ENCODE measurements at regions not wholly inside any gene's neighbourhood (a gene's known extent, or its start where the extent isn't known, plus 50 kb on each side); places are given as distances from the start of the nearest gene placed in this dataset.

GRCh38 chr3:162435750-162436149 is 939.1 kb downstream of the OTOL1 start:
- no peak overlapping the region for H3K4me3 Mint-ChIP-seq
- no peaks in the 10 kb centered on the region for H3K36me3 Mint-ChIP-seq (ENCODE audit: insufficient read depth)
- no peaks in the 10 kb centered on the region for H3K4me1 Mint-ChIP-seq (ENCODE audit: low read depth)
- ATAC-seq = no peak
- no peak for DNase-seq
- no peaks in the 10 kb centered on the region for H3K27me3 Mint-ChIP-seq (ENCODE audit: low read depth)
- peaks cover 32% of the 10 kb centered on the region for H3K9me3 Mint-ChIP-seq

GRCh38 chr3:162436826-162437225 is 940.2 kb downstream of the OTOL1 start:
- peaks cover 31% of the 10 kb centered on the region for H3K9me3 Mint-ChIP-seq
- no peak overlapping the region for H3K4me3 Mint-ChIP-seq
- H3K36me3 Mint-ChIP-seq (ENCODE audit: insufficient read depth) = no peaks in the 10 kb centered on the region
- DNase-seq = no peak
- no peaks in the 10 kb centered on the region for H3K27me3 Mint-ChIP-seq (ENCODE audit: low read depth)
- ATAC-seq = no peak
- H3K4me1 Mint-ChIP-seq (ENCODE audit: low read depth) = no peaks in the 10 kb centered on the region

DNA sequence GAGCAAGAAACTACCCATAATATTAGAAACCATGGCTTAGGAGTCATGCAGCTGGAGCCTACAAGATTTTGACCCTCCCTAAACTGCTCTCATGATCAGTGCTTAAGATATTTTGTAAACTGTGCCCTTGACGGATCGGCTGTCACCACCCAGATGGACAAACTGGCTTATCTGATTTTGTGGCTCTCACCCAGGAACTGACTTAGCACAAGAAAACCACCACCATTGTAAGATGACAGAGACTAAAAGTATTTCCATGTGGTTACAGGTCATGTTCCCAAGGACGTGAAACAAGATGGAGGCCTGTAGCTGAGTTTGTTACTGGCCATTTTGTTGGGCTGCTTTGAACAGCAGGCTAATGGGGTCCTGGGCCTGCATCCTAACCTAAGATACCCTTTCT is 940.9 kb downstream of the OTOL1 start:
- no peaks in the 10 kb centered on the region for H3K36me3 Mint-ChIP-seq (ENCODE audit: insufficient read depth)
- ATAC-seq (no peak), DNase-seq (no peak)
- H3K27me3 Mint-ChIP-seq (ENCODE audit: low read depth) = no peaks in the 10 kb centered on the region
- H3K4me1 Mint-ChIP-seq (ENCODE audit: low read depth) = no peaks in the 10 kb centered on the region
- H3K4me3 Mint-ChIP-seq = no peak overlapping the region
- peaks cover 25% of the 10 kb centered on the region for H3K9me3 Mint-ChIP-seq

GRCh38 chr3:162441716-162442115 is 945.1 kb downstream of the OTOL1 start:
- Mint-ChIP-seq H3K4me1 (ENCODE audit: low read depth) (no peaks in the 10 kb centered on the region), H3K9me3 (peaks cover 16% of the 10 kb centered on the region), H3K36me3 (ENCODE audit: insufficient read depth) (no peaks in the 10 kb centered on the region), H3K4me3 (no peak overlapping the region), H3K27me3 (ENCODE audit: low read depth) (no peaks in the 10 kb centered on the region)
- ATAC-seq = no peak
- no peak for DNase-seq

DNA sequence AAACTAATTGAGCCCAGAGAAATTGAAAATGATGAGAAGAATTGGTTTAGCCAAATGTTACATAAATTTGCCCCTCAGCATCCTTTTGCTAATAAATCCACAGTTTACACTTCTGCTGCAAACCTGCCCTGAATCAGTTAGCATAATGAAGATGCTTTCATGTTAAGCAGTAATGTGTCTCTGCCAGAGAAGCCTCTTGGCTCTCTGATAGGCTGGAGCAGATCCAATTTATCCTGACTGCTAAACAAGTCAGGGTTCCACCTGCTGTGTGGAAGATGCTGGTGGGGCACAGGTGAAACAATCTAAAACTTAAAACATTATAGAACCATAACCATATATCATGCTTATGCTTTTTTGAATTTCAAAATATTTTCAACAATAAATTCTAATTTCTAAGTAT is 946.8 kb downstream of the OTOL1 start:
- no peaks in the 10 kb centered on the region for H3K27me3 Mint-ChIP-seq (ENCODE audit: low read depth)
- ATAC-seq (no peak), DNase-seq (no peak)
- H3K4me3 Mint-ChIP-seq = no peak overlapping the region
- H3K9me3 Mint-ChIP-seq = peaks cover 20% of the 10 kb centered on the region
- H3K36me3 Mint-ChIP-seq (ENCODE audit: insufficient read depth) = no peaks in the 10 kb centered on the region
- H3K4me1 Mint-ChIP-seq (ENCODE audit: low read depth) = no peaks in the 10 kb centered on the region

- Mint-ChIP-seq H3K4me1 (ENCODE audit: low read depth) (no peaks in the 10 kb centered on the region), H3K9me3 (peaks cover 16% of the 10 kb centered on the region), H3K4me3 (no peak overlapping the region), H3K36me3 (ENCODE audit: insufficient read depth) (no peaks in the 10 kb centered on the region), H3K27me3 (ENCODE audit: low read depth) (no peaks in the 10 kb centered on the region)
- ATAC-seq (no peak), DNase-seq (no peak)
Observed at GRCh38 chr3:162468791-162469190, 972.2 kb downstream of the OTOL1 start.

- ATAC-seq = no peak
- H3K36me3 Mint-ChIP-seq (ENCODE audit: insufficient read depth) = no peaks in the 10 kb centered on the region
- H3K9me3 Mint-ChIP-seq = peaks cover 18% of the 10 kb centered on the region
- H3K27me3 Mint-ChIP-seq (ENCODE audit: low read depth) = no peaks in the 10 kb centered on the region
- no peak overlapping the region for H3K4me3 Mint-ChIP-seq
- no peak for DNase-seq
- H3K4me1 Mint-ChIP-seq (ENCODE audit: low read depth) = no peaks in the 10 kb centered on the region
Observed at GRCh38 chr3:162487138-162487537, 990.5 kb downstream of the OTOL1 start.

DNA sequence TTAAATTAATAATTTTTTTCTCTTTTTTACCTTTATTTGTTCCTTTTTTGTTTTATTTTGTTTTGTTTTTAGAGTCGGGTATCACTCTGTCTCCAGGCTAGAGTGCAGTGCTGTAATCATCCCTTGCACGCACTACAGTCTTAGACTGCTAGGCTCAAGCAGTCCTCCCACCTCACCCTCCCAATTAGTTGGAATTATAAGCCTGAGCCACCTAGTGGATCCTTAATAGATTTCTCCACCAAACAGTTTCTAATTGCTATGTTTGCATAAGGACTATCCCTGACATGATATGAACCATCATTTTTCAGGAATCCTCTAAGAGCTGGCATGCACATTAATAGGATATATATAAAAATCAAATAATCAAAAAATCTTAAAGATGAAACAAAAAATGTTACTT is 993.2 kb downstream of the OTOL1 start:
- no peak overlapping the region for H3K4me3 Mint-ChIP-seq
- H3K4me1 Mint-ChIP-seq (ENCODE audit: low read depth) = no peaks in the 10 kb centered on the region
- DNase-seq = no peak
- no peak for ATAC-seq
- H3K9me3 Mint-ChIP-seq = peaks cover 16% of the 10 kb centered on the region
- no peaks in the 10 kb centered on the region for H3K36me3 Mint-ChIP-seq (ENCODE audit: insufficient read depth)
- H3K27me3 Mint-ChIP-seq (ENCODE audit: low read depth) = no peaks in the 10 kb centered on the region

DNA sequence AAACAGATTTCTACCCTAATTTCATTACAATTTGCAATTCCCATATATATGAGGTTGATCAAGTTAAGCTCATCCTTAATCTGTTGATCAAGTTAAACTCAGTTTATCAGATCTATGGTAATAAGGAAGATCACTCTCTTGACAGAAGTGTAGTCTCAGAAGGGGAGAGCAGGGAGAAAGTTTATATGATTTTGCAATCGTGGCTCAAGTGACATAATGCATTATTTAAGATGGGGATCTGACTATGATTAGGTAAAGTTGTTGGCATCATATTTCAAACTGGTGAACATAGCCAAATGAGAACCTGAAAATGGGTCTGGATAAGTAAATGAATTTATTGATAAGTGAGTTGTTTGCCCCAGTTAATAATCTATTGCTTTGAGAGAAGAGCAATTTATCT is 995.3 kb downstream of the OTOL1 start:
- no peaks in the 10 kb centered on the region for H3K36me3 Mint-ChIP-seq (ENCODE audit: insufficient read depth)
- ATAC-seq = no peak
- H3K4me3 Mint-ChIP-seq = no peak overlapping the region
- no peaks in the 10 kb centered on the region for H3K4me1 Mint-ChIP-seq (ENCODE audit: low read depth)
- H3K27me3 Mint-ChIP-seq (ENCODE audit: low read depth) = no peaks in the 10 kb centered on the region
- H3K9me3 Mint-ChIP-seq = peaks cover 18% of the 10 kb centered on the region
- no peak for DNase-seq

GRCh38 chr3:162492446-162493081 is 996.0 kb downstream of the OTOL1 start:
- H3K36me3 Mint-ChIP-seq (ENCODE audit: insufficient read depth) = no peaks in the 10 kb centered on the region
- no peak overlapping the region for H3K4me3 Mint-ChIP-seq
- ATAC-seq (no peak), DNase-seq (no peak)
- peaks cover 18% of the 10 kb centered on the region for H3K9me3 Mint-ChIP-seq
- no peaks in the 10 kb centered on the region for H3K4me1 Mint-ChIP-seq (ENCODE audit: low read depth)
- H3K27me3 Mint-ChIP-seq (ENCODE audit: low read depth) = no peaks in the 10 kb centered on the region

GRCh38 chr3:162498626-162499025 is 1002.0 kb downstream of the OTOL1 start:
- Mint-ChIP-seq H3K27me3 (ENCODE audit: low read depth) (no peaks in the 10 kb centered on the region), H3K9me3 (peaks cover 6% of the 10 kb centered on the region), H3K4me1 (ENCODE audit: low read depth) (no peaks in the 10 kb centered on the region), H3K4me3 (no peak overlapping the region), H3K36me3 (ENCODE audit: insufficient read depth) (no peaks in the 10 kb centered on the region)
- no peak for DNase-seq
- no peak for ATAC-seq

DNA sequence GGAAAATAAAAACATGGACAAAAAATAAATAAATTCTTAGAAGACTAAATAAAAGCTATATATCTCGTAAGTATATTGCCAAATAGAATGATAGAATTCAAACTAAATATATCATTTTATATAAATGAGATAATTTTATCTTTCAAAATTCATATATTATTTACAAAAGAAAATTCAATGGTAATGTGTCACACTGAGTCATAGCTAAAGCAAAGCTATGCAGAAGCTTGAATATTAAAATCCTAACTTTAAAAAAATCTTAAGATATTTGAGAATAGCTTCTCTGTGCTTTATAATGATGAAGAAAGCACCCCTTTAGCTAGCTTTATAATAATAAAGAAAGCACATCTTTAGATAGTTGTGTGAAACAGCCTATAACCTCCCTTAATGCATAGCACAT is 1010.8 kb downstream of the OTOL1 start:
- no peaks in the 10 kb centered on the region for H3K4me1 Mint-ChIP-seq (ENCODE audit: low read depth)
- no peak for ATAC-seq
- H3K4me3 Mint-ChIP-seq = no peak overlapping the region
- no peaks in the 10 kb centered on the region for H3K36me3 Mint-ChIP-seq (ENCODE audit: insufficient read depth)
- H3K9me3 Mint-ChIP-seq = peaks cover 13% of the 10 kb centered on the region
- H3K27me3 Mint-ChIP-seq (ENCODE audit: low read depth) = no peaks in the 10 kb centered on the region
- no peak for DNase-seq

DNA sequence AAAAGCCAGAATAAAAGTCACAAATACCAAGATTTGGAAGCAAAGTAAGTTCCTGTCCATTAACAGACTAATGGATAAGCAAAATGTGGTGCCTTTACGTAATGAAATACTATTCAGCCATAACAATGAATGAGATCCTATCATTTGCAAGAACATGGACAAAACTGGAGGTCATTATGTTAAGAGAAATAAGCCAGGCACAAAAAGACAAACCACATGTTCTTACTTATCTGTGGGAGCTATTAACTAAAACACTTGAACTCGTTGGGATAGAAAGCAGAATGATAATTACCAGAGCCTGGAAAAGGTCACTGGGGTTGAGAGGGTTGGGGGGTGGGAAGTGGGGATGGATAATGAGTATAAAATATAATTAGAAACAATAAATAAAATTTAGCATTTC is 1015.9 kb downstream of the OTOL1 start:
- H3K36me3 Mint-ChIP-seq (ENCODE audit: insufficient read depth) = no peaks in the 10 kb centered on the region
- DNase-seq (no peak), ATAC-seq (no peak)
- H3K4me1 Mint-ChIP-seq (ENCODE audit: low read depth) = no peaks in the 10 kb centered on the region
- H3K9me3 Mint-ChIP-seq = peaks cover 21% of the 10 kb centered on the region
- H3K4me3 Mint-ChIP-seq = no peak overlapping the region
- no peaks in the 10 kb centered on the region for H3K27me3 Mint-ChIP-seq (ENCODE audit: low read depth)

- ATAC-seq (no peak), DNase-seq (no peak)
- H3K27me3 Mint-ChIP-seq (ENCODE audit: low read depth) = no peaks in the 10 kb centered on the region
- no peaks in the 10 kb centered on the region for H3K4me1 Mint-ChIP-seq (ENCODE audit: low read depth)
- no peak overlapping the region for H3K4me3 Mint-ChIP-seq
- no peaks in the 10 kb centered on the region for H3K36me3 Mint-ChIP-seq (ENCODE audit: insufficient read depth)
- peaks cover 23% of the 10 kb centered on the region for H3K9me3 Mint-ChIP-seq
Observed at GRCh38 chr3:162517110-162517509, 1020.5 kb downstream of the OTOL1 start.

GRCh38 chr3:162521669-162522068 is 1025.1 kb downstream of the OTOL1 start:
- ATAC-seq (no peak), DNase-seq (no peak)
- peaks cover 12% of the 10 kb centered on the region for H3K9me3 Mint-ChIP-seq
- H3K4me3 Mint-ChIP-seq = no peak overlapping the region
- no peaks in the 10 kb centered on the region for H3K27me3 Mint-ChIP-seq (ENCODE audit: low read depth)
- H3K4me1 Mint-ChIP-seq (ENCODE audit: low read depth) = no peaks in the 10 kb centered on the region
- no peaks in the 10 kb centered on the region for H3K36me3 Mint-ChIP-seq (ENCODE audit: insufficient read depth)

All from activated T-cell treated with anti-CD3 and anti-CD28 coated beads, Interleukin-2, amount 50 U/mL, for 4 hours (primary cell).